Psoas muscle (tissue), 7 donors: ENCODE measurements at regions not wholly inside any gene's neighbourhood (a gene's known extent, or its start where the extent isn't known, plus 50 kb on each side); places are given as distances from the start of the nearest gene placed in this dataset.

Experiments used
- ATAC-seq, 4 donors: fragments of 200-7000 bp; cut with Tn5 transposase; one replicate each; pipeline ENCODE4 v1.9.1; 2020; ENCODE audit warnings: moderate library complexity in 3 of 4, mild to moderate bottlenecking in 2 of 4
- DNase-seq, 2 donors: peaks; one replicate each; pipeline ENCODE4 v3.0.0-alpha.2; 2020
- H3K27ac ChIP-seq: fragments of 200-600 bp; one replicate; pipeline ENCODE4 v1.8.0; 2022
- H3K27me3 ChIP-seq, 3 donors: fragments of 200-600 bp in 1 of 3; one replicate each; pipeline versions ENCODE4 v1.6.1 to v1.8.0; 2013 to 2022; ENCODE audit warnings: low read length in 2 of 3, mild to moderate bottlenecking in 2 of 3, moderate library complexity in 1 of 3; ENCODE audit not compliant: insufficient read depth in 3 of 3
- H3K36me3 ChIP-seq, 2 donors: fragments of 200-600 bp in 1 of 2; one replicate each; pipeline versions ENCODE4 v1.6.1 to v1.8.0; 2013 to 2022; ENCODE audit warnings: low read depth in 1 of 2, mild to moderate bottlenecking in 1 of 2, moderate library complexity in 1 of 2; ENCODE audit not compliant: insufficient read depth in 1 of 2
- H3K4me1 ChIP-seq: fragments of 200-600 bp; one replicate; pipeline ENCODE4 v1.8.0; 2022
- H3K4me3 ChIP-seq: fragments of 200-600 bp; one replicate; pipeline ENCODE4 v1.8.0; 2022; ENCODE audit warnings: mild to moderate bottlenecking
- H3K9me3 ChIP-seq: fragments of 200-600 bp; one replicate; pipeline ENCODE4 v1.8.0; 2022
- CTCF ChIP-seq: fragments of 200-600 bp; IDR thresholded peaks from one replicate; pipeline ENCODE4 v1.8.0; 2022; ENCODE audit warnings: antibody characterized with exemption
- WGBS, 3 donors: extraction: QIAGEN DNeasy Blood & Tissue Kit; methylation state at CpG; one replicate each; pipeline versions ENCODE4 v1.1.6 to v1.1.7; 2013; 5-methylcytosine and 5-hydroxymethylcytosine counted together
- intact Hi-C, 2 donors: fragments of 100-400 bp; cut with DNase I; formaldehyde crosslinking; loops; one replicate each; pipeline versions ENCODE4 v1.11.0 to v1.14.2; 2022
- donor health status: healthy with polysubstance abuse.
- donor health status: DM: no; HTN: no; CAD: no; lungs with moderate emphysema.
- donor health status: Bipolar disorder and iron deficiency.
- donor health status: healthy.
- donor health status: DM: yes; HTN: yes; CAD: no.
- donor health status: DM: no; HTN: no; CAD: no.
- donor health status: DM: yes; HTN: yes; CAD: no.

DNA sequence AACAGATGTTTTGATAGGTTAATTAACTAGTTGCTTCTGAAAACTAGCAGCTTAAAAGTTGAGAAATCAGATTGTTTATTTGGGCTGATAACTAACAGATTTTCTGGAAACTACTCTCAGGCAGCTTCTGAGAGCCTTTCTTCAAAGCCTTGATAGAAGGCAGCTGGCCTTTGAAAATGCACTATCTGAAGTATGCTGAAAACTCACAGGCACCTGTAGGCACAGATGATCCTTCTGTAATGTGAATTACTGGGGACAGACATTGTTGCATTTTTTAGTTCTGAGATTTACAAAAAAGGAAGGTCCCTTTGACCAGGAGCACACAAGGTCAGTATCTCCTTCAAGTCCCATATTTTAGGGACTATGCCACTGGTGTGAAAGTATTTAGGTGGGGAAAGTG lies 460.8 kb upstream of the CNTN5 start:
- ATAC-seq (no peak), DNase-seq (no peak)
- Histone ChIP-seq H3K9me3 (no peaks in the 10 kb centered on the region), H3K4me1 (no peaks in the 10 kb centered on the region), H3K27ac (no peak overlapping the region), H3K4me3 (no peak overlapping the region), H3K36me3 (no peaks in the 10 kb centered on the region), H3K27me3 (no peaks in the 10 kb centered on the region)
- intact Hi-C loops, result no loop called here
- no peak for TF ChIP-seq CTCF

- intact Hi-C loops, result no loop called here
- no peak overlapping the region for H3K27ac ChIP-seq
- H3K27me3 ChIP-seq, result no peaks in the 10 kb centered on the region
- no peak for ATAC-seq
- TF ChIP-seq CTCF, result no peak
- no peak for DNase-seq
- H3K4me1 ChIP-seq, result no peaks in the 10 kb centered on the region
- WGBS, 3 donors, result 54 to 64% (median 56%) methylated on average over 4 of the region's 4 CpGs
- H3K4me3 ChIP-seq, result no peak overlapping the region
- H3K36me3 ChIP-seq, result no peaks in the 10 kb centered on the region
- H3K9me3 ChIP-seq, result no peaks in the 10 kb centered on the region
Measured at GRCh38 chr11:98561252-98561651, 459.5 kb upstream of the CNTN5 start.

DNA sequence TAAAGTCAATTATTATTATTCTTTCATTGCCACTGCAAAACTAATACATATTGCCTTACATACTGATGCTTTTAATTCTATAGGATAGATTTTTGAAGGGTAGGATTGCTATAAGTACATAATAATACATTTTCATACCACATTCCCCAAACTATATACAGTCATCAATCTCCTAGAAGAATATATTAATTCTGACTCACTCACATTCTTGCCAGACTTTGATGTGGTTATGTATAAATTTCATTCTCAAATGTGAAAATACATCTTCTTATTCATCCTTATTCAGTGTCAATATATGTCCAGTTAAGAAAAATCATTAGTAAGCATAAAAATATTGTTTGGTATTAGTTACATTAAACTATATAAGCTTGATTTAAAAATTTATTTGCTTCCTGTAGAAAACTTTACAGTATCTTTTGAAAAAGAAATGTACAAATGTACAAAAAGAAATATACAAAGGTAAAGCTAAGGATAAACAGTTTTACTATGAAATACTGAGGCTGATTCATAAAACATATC lies 458.8 kb upstream of the CNTN5 start:
- no peak for DNase-seq
- Histone ChIP-seq H3K4me1 (no peaks in the 10 kb centered on the region), H3K9me3 (no peaks in the 10 kb centered on the region), H3K36me3 (no peaks in the 10 kb centered on the region), H3K27me3 (no peaks in the 10 kb centered on the region), H3K27ac (no peak overlapping the region), H3K4me3 (no peak overlapping the region)
- ATAC-seq, result no peak
- no peak for TF ChIP-seq CTCF
- intact Hi-C loops, result no loop called here

DNA sequence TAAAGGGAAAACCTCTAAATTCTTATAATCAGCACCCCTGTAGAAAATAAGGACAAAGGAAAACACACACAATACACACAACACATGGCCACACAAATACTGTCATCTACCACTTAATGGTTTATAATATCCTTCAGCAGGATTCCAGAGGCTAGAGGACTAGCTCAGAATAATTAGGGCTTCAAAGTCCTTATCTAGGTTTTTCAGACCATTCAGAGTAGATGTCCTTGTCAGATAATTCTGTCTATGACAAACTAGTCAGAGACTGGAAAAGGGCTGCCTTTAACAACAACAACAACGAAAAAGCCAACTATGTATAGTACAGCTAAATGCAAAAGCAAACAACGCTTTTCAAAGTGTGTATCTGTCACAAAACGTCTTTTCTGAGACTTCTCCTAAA lies 456.5 kb upstream of the CNTN5 start:
- no peak overlapping the region for H3K27ac ChIP-seq
- H3K27me3 ChIP-seq, result no peaks in the 10 kb centered on the region
- DNase-seq (no peak), ATAC-seq (no peak)
- intact Hi-C loops, result no loop called here
- 54 to 62% (median 56%) methylated on average over 3 of the region's 3 CpGs for WGBS, 3 donors
- no peaks in the 10 kb centered on the region for H3K4me1 ChIP-seq
- no peak for TF ChIP-seq CTCF
- H3K36me3 ChIP-seq, result no peaks in the 10 kb centered on the region
- no peaks in the 10 kb centered on the region for H3K9me3 ChIP-seq
- no peak overlapping the region for H3K4me3 ChIP-seq

DNA sequence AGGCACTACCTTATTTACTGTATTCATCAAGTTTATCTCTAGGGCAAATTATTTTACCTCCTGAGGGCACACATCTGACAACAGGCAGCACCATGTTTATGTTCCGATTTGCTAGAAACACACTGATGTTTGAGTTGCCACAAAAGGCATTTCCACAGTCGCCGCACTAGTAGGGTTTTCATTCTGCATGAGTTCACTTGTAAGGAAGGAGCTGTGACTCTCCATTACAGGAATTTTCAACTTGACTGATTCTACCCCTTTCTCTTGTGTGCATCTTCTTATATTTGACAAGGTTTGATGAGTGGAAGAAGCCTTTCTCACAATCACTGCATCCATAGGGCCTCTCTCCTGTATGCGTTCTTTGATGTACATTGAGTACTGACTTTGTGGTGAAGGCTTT lies 455.9 kb upstream of the CNTN5 start:
- no peak for DNase-seq
- no peak for ATAC-seq
- no peaks in the 10 kb centered on the region for H3K27me3 ChIP-seq
- no peaks in the 10 kb centered on the region for H3K36me3 ChIP-seq
- H3K4me3 ChIP-seq, result no peak overlapping the region
- no peak overlapping the region for H3K27ac ChIP-seq
- no peaks in the 10 kb centered on the region for H3K9me3 ChIP-seq
- intact Hi-C loops, result no loop called here
- 93 to 99% (median 94%) methylated on average over 4 of the region's 4 CpGs for WGBS, 3 donors
- no peaks in the 10 kb centered on the region for H3K4me1 ChIP-seq
- no peak for TF ChIP-seq CTCF
